ENCODE measurements at regions not wholly inside any gene's neighbourhood (a gene's known extent, or its start where the extent isn't known, plus 50 kb on each side); places are given as distances from the start of the nearest gene placed in this dataset.

GRCh38 chr4:41427931-41428600 lies 109.9 kb upstream of the LIMCH1 start:
- intact Hi-C loops (cut with micrococcal nuclease): loop anchor here (1.0 to 2.0 kb wide), 3 partner anchors 43 to 107 kb away; no protein-coding TSS in a partner anchor
- peak overlapping the region; percentile 59 for H3K4me2 ChIP-seq (ENCODE audit: insufficient read depth, low read length)
- no peak overlapping the region for H3K27ac ChIP-seq (ENCODE audit: insufficient read depth, low read depth, low read length)
- no peak overlapping the region for H2AFZ ChIP-seq (ENCODE audit: low read depth, low read length)
- H3K36me3 ChIP-seq (ENCODE audit: control insufficient read depth in 2 of 2, extremely low read depth in 1 of 2, insufficient read depth in 2 of 2, low read length in 2 of 2): no peaks in the 10 kb centered on the region
- peaks cover 14 to 48% of the 10 kb centered on the region in 2 experiments for H3K27me3 ChIP-seq (ENCODE audit: control insufficient read depth in 2 of 2, insufficient read depth in 2 of 2, low read length in 2 of 2)
- CTCF ChIA-PET: interaction anchor here (1.1 to 1.5 kb wide), 6 partner anchors 8 to 234 kb away, joined by 3 to 6 read pairs (median 3); no protein-coding TSS in a partner anchor
- POLR2A ChIA-PET: interaction anchor here (1.2 kb wide), 1 partner anchor 120 kb away, joined by 3 read pairs; no protein-coding TSS in a partner anchor
- H3K9me1 ChIP-seq (replicated peaks; ENCODE audit: control insufficient read depth, extremely low read depth, insufficient read depth, low read length): no peaks in the 10 kb centered on the region
- H3K4me1 ChIP-seq (ENCODE audit: control insufficient read depth, extremely low read depth, insufficient read depth, low read length): peaks cover 40% of the 10 kb centered on the region
- no peaks in the 10 kb centered on the region for H4K20me1 ChIP-seq (replicated peaks; ENCODE audit: control insufficient read depth, extremely low read depth, insufficient read depth, low read length)
- TF ChIP-seq EZH2 (IDR thresholded peaks at IDR 0.05; ENCODE audit: borderline replicate concordance, low read depth, low read length, severe bottlenecking) (no peak), MYC (IDR thresholded peaks at IDR 0.05; ENCODE audit: low read depth, low read length) (no peak), JUN (IDR thresholded peaks at IDR 0.05; ENCODE audit: borderline replicate concordance, insufficient read depth, insufficient read length, low read depth) (no peak), POLR2AphosphoS5 (IDR thresholded peaks at IDR 0.05; ENCODE audit: insufficient read depth, low read depth, low read length) (no peak), POLR2A (IDR thresholded peaks at IDR 0.05; ENCODE audit: low read depth, low read length) (no peak), GATA2 (IDR thresholded peaks at IDR 0.05; ENCODE audit: insufficient read depth, insufficient read length, low read depth, low read length) (no peak), FOS (IDR thresholded peaks at IDR 0.05; ENCODE audit: borderline replicate concordance, insufficient read depth, low read length) (no peak)
- TF ChIP-seq, protein P1, sequence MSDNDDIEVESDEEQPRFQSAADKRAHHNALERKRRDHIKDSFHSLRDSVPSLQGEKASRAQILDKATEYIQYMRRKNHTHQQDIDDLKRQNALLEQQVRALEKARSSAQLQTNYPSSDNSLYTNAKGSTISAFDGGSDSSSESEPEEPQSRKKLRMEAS (IDR thresholded peaks at IDR 0.05; ENCODE audit: insufficient read depth, insufficient read length): no peak
- TF ChIP-seq, protein P2, sequence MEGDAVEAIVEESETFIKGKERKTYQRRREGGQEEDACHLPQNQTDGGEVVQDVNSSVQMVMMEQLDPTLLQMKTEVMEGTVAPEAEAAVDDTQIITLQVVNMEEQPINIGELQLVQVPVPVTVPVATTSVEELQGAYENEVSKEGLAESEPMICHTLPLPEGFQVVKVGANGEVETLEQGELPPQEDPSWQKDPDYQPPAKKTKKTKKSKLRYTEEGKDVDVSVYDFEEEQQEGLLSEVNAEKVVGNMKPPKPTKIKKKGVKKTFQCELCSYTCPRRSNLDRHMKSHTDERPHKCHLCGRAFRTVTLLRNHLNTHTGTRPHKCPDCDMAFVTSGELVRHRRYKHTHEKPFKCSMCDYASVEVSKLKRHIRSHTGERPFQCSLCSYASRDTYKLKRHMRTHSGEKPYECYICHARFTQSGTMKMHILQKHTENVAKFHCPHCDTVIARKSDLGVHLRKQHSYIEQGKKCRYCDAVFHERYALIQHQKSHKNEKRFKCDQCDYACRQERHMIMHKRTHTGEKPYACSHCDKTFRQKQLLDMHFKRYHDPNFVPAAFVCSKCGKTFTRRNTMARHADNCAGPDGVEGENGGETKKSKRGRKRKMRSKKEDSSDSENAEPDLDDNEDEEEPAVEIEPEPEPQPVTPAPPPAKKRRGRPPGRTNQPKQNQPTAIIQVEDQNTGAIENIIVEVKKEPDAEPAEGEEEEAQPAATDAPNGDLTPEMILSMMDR (IDR thresholded peaks at IDR 0.05; ENCODE audit: extremely low read depth in 1 of 2, insufficient read depth in 1 of 2, low read depth in 1 of 2, low read length in 2 of 2): no peak
- H3K9me3 ChIP-seq (replicated peaks; ENCODE audit: control insufficient read depth, insufficient read depth, low read length): no peaks in the 10 kb centered on the region
- dilution Hi-C loops (cut with MboI; ENCODE audit: extremely low pct_ligation_motif_present, low sequenced_read_pairs): no loop called here
- no peak overlapping the region for H3K9ac ChIP-seq (replicated peaks; ENCODE audit: extremely low read depth, insufficient read depth, low read length)
- H3K4me3 ChIP-seq (replicated peaks in 1 of 3; ENCODE audit: insufficient read depth in 1 of 3, low read depth in 1 of 3, low read length in 3 of 3): no peak overlapping the region
- no peaks in the 10 kb centered on the region for H3K79me2 ChIP-seq (ENCODE audit: control insufficient read depth, insufficient read depth, low read length)
- BruUV-seq (replicated peaks): no TSS peak
- DNase-seq (ENCODE audit: low read depth, low spot score) (peak; percentile 50), FAIRE-seq (no peak)

Data from endothelial cell of umbilical vein (primary cell).